Activated T-helper 9 cell treated with anti-CD3 and anti-CD28 coated beads, Interleukin-2, amount 50 U/mL, for 16 hours (primary cell): ENCODE measurements at regions not wholly inside any gene's neighbourhood (a gene's known extent, or its start where the extent isn't known, plus 50 kb on each side); places are given as distances from the start of the nearest gene placed in this dataset.
"Not testable (repeated sequence)": the region's sequence is repeated elsewhere in the genome, so short reads cannot be mapped to it uniquely, and the experiment has no call there.

Source experiments
- DNase-seq: peaks from one replicate; pipeline ENCODE4 v3.0.0-alpha.2; 2020; ENCODE audit warnings: low read depth

GRCh38 chr1:38179483-38179882, 132.9 kb upstream of the POU3F1 start:
- DNase-seq = no peak

GRCh38 chr1:38178216-38178615, 131.6 kb upstream of the POU3F1 start:
- no peak for DNase-seq

- no peak for DNase-seq
Measured at GRCh38 chr1:38175121-38175520, 128.5 kb upstream of the POU3F1 start.

- DNase-seq = no peak
Measured at GRCh38 chr1:38173848-38174247, 127.3 kb upstream of the POU3F1 start.

- no peak for DNase-seq
Measured at GRCh38 chr1:38173157-38173831, 126.7 kb upstream of the POU3F1 start.

GRCh38 chr1:38169121-38169520, 122.5 kb upstream of the POU3F1 start:
- DNase-seq = no peak

- DNase-seq = no peak
Measured at GRCh38 chr1:38168365-38168764, 121.8 kb upstream of the POU3F1 start.

- DNase-seq = no peak
Measured at GRCh38 chr1:38166461-38166860, 119.9 kb upstream of the POU3F1 start.

GRCh38 chr1:38153778-38154470, 107.3 kb upstream of the POU3F1 start:
- no peak for DNase-seq

GRCh38 chr1:38153066-38153777, 106.6 kb upstream of the POU3F1 start:
- DNase-seq = no peak

GRCh38 chr1:38152351-38153065, 105.9 kb upstream of the POU3F1 start:
- no peak for DNase-seq

- DNase-seq = no peak
Measured at GRCh38 chr1:38151399-38151798, 104.8 kb upstream of the POU3F1 start.

GRCh38 chr1:38146079-38146478, 99.5 kb upstream of the POU3F1 start:
- not testable (repeated sequence) for DNase-seq

GRCh38 chr1:38142606-38143005, 96.0 kb upstream of the POU3F1 start:
- no peak for DNase-seq

- DNase-seq = no peak
Measured at GRCh38 chr1:38141483-38141882, 94.9 kb upstream of the POU3F1 start.

- no peak for DNase-seq
Measured at GRCh38 chr1:38139738-38140487, 93.3 kb upstream of the POU3F1 start.

- no peak for DNase-seq
Measured at GRCh38 chr1:38138498-38139233, 92.1 kb upstream of the POU3F1 start.

GRCh38 chr1:38137164-38137563, 90.6 kb upstream of the POU3F1 start:
- DNase-seq = no peak

- DNase-seq = no peak
Measured at GRCh38 chr1:38135625-38136414, 89.2 kb upstream of the POU3F1 start.

GRCh38 chr1:38134294-38134755, 87.7 kb upstream of the POU3F1 start:
- DNase-seq = no peak
